ENCODE measurements at regions not wholly inside any gene's neighbourhood (a gene's known extent, or its start where the extent isn't known, plus 50 kb on each side); places are given as distances from the start of the nearest gene placed in this dataset.

DNA sequence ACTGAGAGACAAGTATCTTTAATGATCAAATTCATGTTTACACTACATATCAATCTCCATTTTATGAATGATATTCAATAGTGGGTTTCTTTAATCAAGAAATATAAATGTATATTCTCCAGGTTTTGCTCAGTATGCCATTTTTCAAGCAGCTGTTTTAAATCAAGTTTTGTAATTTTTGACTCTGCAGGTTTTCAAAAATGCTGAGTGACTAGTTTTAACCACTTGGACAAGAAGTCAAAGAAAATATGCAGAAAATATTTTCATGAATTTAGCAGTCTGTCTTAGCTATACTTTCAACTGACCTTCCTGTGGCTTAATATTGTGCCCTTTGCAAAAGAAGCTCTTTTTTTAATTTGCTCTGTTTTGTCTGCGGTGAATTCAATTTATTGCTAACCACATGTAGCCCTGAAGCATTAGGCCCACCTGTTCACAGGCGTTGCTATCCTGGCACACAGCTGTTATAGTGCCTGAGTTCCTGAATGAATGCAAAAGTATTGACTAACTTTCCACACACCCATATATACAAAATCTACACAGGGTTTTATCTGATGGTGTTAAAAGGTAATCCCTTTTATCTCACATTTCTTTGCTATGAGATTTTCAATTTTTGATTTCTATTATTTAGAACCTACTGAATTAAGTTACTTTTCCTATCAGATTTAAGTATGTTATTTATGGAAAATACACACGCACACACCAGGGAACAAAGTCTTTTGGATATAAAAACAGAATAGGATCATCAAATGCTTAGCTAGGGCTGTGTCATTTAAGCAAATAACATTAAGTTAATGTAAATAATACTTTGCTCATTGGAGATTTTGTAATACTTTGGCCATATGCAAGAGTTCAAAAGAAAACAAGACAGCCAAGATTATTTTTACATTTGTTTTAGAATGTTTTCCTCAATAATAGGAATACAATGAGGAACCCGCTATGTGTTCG, 1166.1 kb upstream of the GBE1 start:
- H3K27me3 Mint-ChIP-seq: no peaks in the 10 kb centered on the region
- no peak for ATAC-seq
- no peaks in the 10 kb centered on the region for H3K36me3 Mint-ChIP-seq
- no peaks in the 10 kb centered on the region for H3K9me3 Mint-ChIP-seq
- no peak overlapping the region for H3K4me3 Mint-ChIP-seq
- H3K27ac Mint-ChIP-seq: no peak overlapping the region
- no peaks in the 10 kb centered on the region for H3K4me1 Mint-ChIP-seq

- Mint-ChIP-seq H3K4me3 (no peak overlapping the region), H3K9me3 (peaks cover 9% of the 10 kb centered on the region), H3K27me3 (no peaks in the 10 kb centered on the region), H3K27ac (no peak overlapping the region), H3K4me1 (no peaks in the 10 kb centered on the region), H3K36me3 (no peaks in the 10 kb centered on the region)
- ATAC-seq: no peak
Measured at GRCh38 chr3:82891028-82891427, 1129.6 kb upstream of the GBE1 start.

GRCh38 chr3:82883072-82883471, 1121.6 kb upstream of the GBE1 start:
- Mint-ChIP-seq H3K36me3 (no peaks in the 10 kb centered on the region), H3K27ac (no peak overlapping the region), H3K9me3 (peaks cover 3% of the 10 kb centered on the region), H3K4me3 (no peak overlapping the region), H3K27me3 (no peaks in the 10 kb centered on the region), H3K4me1 (no peaks in the 10 kb centered on the region)
- ATAC-seq: no peak

DNA sequence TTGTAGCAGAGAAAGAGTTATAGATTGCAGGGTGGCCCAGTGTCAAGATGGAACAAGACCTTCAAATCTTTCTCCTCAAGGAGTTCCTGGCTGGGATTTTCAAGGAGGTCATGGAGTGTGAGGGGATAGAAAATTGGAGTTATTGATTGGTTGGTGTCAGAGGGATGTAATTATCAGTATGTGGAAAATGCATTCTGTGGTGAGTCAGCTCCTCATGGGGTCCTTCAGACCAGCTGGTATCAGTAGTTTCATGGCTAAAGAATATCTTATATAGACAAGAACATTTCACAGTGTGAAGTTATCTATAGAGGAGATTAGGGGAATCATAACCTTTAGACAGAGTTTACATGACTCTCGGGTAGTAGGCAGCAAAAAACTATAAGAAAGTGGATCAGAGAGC, 1114.0 kb upstream of the GBE1 start:
- H3K27me3 Mint-ChIP-seq: no peaks in the 10 kb centered on the region

GRCh38 chr3:82839871-82840270, 1078.4 kb upstream of the GBE1 start:
- ATAC-seq: no peak
- H3K27me3 Mint-ChIP-seq: no peaks in the 10 kb centered on the region
- no peaks in the 10 kb centered on the region for H3K36me3 Mint-ChIP-seq
- no peak overlapping the region for H3K4me3 Mint-ChIP-seq
- no peaks in the 10 kb centered on the region for H3K4me1 Mint-ChIP-seq
- peaks cover 12% of the 10 kb centered on the region for H3K9me3 Mint-ChIP-seq
- H3K27ac Mint-ChIP-seq: no peak overlapping the region

More for the DNA sequence above, 1114.0 kb upstream of the GBE1 start:
- H3K27ac Mint-ChIP-seq: no peak overlapping the region
- H3K4me1 Mint-ChIP-seq: no peaks in the 10 kb centered on the region
- no peak overlapping the region for H3K4me3 Mint-ChIP-seq
- H3K9me3 Mint-ChIP-seq: peaks cover 5% of the 10 kb centered on the region
- no peak for ATAC-seq
- H3K36me3 Mint-ChIP-seq: no peaks in the 10 kb centered on the region

DNA sequence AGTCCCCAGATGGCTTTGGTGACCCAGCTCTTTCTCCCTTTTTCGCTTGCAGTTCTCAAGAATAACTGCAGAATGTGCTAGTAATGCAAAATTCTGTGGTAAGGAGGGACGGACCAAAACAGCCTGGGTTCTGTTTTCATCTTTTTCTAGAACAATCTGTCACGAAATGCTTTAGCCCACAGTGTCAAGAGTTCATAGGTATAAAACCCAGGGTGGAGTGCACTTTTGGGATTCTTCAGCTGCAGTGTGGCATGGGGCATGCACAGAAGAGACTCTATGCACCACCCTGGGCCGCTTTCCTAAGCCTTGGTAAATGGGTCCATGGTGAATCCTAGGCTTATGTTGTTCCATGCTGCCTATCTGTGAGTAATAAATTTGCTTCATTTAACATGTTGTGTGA, 1072.7 kb upstream of the GBE1 start:
- no peak overlapping the region for H3K27ac Mint-ChIP-seq
- ATAC-seq: no peak
- H3K9me3 Mint-ChIP-seq: peaks cover 6% of the 10 kb centered on the region
- H3K27me3 Mint-ChIP-seq: no peaks in the 10 kb centered on the region
- H3K4me1 Mint-ChIP-seq: no peaks in the 10 kb centered on the region
- H3K36me3 Mint-ChIP-seq: no peaks in the 10 kb centered on the region
- no peak overlapping the region for H3K4me3 Mint-ChIP-seq

DNA sequence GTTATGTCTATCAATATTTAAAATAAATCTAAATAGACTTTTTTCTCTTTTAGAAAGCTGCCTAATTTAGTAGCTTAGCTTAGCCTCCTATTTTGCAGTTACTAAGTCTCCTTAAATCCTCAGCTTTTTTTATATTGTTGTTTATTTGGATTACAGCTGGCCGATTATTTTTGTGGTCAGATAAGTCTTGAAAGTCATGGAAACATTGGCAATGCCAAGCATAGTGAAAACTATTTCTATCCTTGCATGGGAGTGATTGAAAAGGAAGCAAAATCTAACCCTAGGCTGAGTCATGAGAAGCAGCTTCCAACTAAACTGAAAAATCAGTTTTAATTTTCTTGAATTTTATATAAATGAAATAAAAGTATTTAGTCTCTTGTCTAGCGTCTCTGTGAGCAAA, 1063.0 kb upstream of the GBE1 start:
- H3K4me1 Mint-ChIP-seq: no peaks in the 10 kb centered on the region
- no peak overlapping the region for H3K27ac Mint-ChIP-seq
- ATAC-seq: no peak
- no peaks in the 10 kb centered on the region for H3K36me3 Mint-ChIP-seq
- no peaks in the 10 kb centered on the region for H3K27me3 Mint-ChIP-seq
- peaks cover 3% of the 10 kb centered on the region for H3K9me3 Mint-ChIP-seq
- no peak overlapping the region for H3K4me3 Mint-ChIP-seq

DNA sequence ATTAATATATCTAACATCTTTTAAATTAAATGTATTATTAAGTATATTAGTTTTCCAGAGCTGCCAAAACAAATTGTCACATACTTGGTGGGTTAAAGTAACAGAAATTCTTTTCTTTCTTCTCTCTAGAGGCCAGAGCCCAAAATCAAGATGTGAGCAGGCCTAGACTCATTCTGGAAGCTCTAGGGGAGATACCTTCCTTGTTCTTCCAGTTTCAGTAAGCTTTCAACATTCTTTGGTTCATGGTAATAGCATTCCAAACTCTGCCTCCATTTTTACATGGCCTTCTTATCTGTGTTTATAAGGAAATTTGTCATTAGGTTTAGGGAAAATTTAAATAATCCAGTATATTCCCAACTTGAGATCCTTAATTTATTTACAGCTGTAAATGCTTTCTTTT, 1054.6 kb upstream of the GBE1 start:
- no peak overlapping the region for H3K27ac Mint-ChIP-seq
- no peak for ATAC-seq
- H3K36me3 Mint-ChIP-seq: no peaks in the 10 kb centered on the region
- peaks cover 18% of the 10 kb centered on the region for H3K9me3 Mint-ChIP-seq
- no peak overlapping the region for H3K4me3 Mint-ChIP-seq
- no peaks in the 10 kb centered on the region for H3K4me1 Mint-ChIP-seq
- H3K27me3 Mint-ChIP-seq: no peaks in the 10 kb centered on the region

DNA sequence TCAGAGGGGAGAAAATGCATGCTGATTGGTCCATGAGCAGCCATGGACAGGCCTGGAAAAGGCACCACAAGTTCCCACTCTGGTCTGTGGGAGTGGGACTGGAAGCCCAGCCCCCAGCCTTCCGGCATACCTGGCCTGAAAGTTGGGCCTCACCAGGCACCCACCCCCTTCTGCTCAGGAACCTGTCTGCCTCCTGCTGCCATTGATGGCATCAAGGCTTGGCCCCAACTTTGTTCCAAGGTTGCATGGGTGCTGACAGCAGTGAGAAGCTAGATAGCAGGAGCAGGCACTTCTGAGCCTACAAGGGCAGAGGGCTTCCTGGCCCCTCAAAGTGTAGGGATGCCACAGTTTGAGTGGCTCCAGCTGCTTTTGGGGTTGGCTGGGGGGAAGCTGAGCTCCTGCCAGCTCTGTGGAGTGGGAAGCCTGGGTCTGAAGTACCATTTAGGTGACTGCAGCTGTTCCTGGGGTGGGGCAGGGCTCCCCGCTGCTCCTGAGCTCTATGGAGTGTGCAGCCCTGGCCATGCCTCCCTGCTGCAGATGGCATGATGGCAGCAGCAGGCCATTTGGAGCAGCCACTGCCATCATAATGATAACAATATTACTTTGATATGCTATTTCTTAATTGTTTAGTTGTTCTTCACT, 1054.1 kb upstream of the GBE1 start:
- H3K4me3 Mint-ChIP-seq: no peak overlapping the region
- H3K9me3 Mint-ChIP-seq: peaks cover 18% of the 10 kb centered on the region
- H3K4me1 Mint-ChIP-seq: no peaks in the 10 kb centered on the region
- H3K27me3 Mint-ChIP-seq: no peaks in the 10 kb centered on the region
- no peaks in the 10 kb centered on the region for H3K36me3 Mint-ChIP-seq
- no peak overlapping the region for H3K27ac Mint-ChIP-seq
- ATAC-seq: no peak

GRCh38 chr3:82814660-82815059, 1053.2 kb upstream of the GBE1 start:
- Mint-ChIP-seq H3K27me3 (no peaks in the 10 kb centered on the region), H3K27ac (no peak overlapping the region), H3K4me1 (no peaks in the 10 kb centered on the region), H3K9me3 (peaks cover 20% of the 10 kb centered on the region), H3K4me3 (no peak overlapping the region), H3K36me3 (no peaks in the 10 kb centered on the region)
- no peak for ATAC-seq

- no peak for ATAC-seq
- no peak overlapping the region for H3K27ac Mint-ChIP-seq
- H3K27me3 Mint-ChIP-seq: no peaks in the 10 kb centered on the region
- H3K4me3 Mint-ChIP-seq: no peak overlapping the region
- H3K9me3 Mint-ChIP-seq: peaks cover 11% of the 10 kb centered on the region
- no peaks in the 10 kb centered on the region for H3K4me1 Mint-ChIP-seq
- H3K36me3 Mint-ChIP-seq: no peaks in the 10 kb centered on the region
Measured at GRCh38 chr3:82807781-82808180, 1046.3 kb upstream of the GBE1 start.

DNA sequence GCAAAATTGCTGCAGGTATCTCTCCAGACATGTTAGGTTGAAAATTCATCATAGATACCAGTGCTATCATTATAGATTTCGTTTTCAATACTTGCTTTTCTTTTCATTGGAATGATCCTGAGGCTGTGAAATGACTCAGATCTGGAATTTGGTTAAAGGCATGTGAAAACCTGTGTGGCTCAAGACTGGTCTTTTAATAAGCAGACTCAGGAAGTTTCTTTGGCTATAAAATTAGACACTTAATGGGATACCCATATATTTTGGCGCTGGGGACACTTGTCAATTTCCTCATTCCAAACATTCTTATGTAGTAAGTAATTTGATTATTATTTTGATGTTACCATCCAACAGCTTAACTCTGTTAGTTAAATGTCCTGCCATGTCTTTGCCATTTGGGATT, 1041.1 kb upstream of the GBE1 start:
- no peaks in the 10 kb centered on the region for H3K4me1 Mint-ChIP-seq
- no peak for ATAC-seq
- H3K27me3 Mint-ChIP-seq: no peaks in the 10 kb centered on the region

GRCh38 chr3:82800248-82800647, 1038.8 kb upstream of the GBE1 start:
- no peaks in the 10 kb centered on the region for H3K36me3 Mint-ChIP-seq
- no peak for ATAC-seq
- H3K4me3 Mint-ChIP-seq: no peak overlapping the region
- peaks cover 2% of the 10 kb centered on the region for H3K9me3 Mint-ChIP-seq
- H3K27me3 Mint-ChIP-seq: no peaks in the 10 kb centered on the region
- no peak overlapping the region for H3K27ac Mint-ChIP-seq
- no peaks in the 10 kb centered on the region for H3K4me1 Mint-ChIP-seq

More for the DNA sequence above, 1041.1 kb upstream of the GBE1 start:
- no peak overlapping the region for H3K4me3 Mint-ChIP-seq
- no peaks in the 10 kb centered on the region for H3K36me3 Mint-ChIP-seq
- no peak overlapping the region for H3K27ac Mint-ChIP-seq
- H3K9me3 Mint-ChIP-seq: peaks cover 2% of the 10 kb centered on the region

- H3K27ac Mint-ChIP-seq: no peak overlapping the region
- H3K4me3 Mint-ChIP-seq: no peak overlapping the region
- no peaks in the 10 kb centered on the region for H3K27me3 Mint-ChIP-seq
- no peaks in the 10 kb centered on the region for H3K36me3 Mint-ChIP-seq
- no peaks in the 10 kb centered on the region for H3K4me1 Mint-ChIP-seq
- peaks cover 2% of the 10 kb centered on the region for H3K9me3 Mint-ChIP-seq
- no peak for ATAC-seq
Measured at GRCh38 chr3:82796765-82797164, 1035.3 kb upstream of the GBE1 start.

DNA sequence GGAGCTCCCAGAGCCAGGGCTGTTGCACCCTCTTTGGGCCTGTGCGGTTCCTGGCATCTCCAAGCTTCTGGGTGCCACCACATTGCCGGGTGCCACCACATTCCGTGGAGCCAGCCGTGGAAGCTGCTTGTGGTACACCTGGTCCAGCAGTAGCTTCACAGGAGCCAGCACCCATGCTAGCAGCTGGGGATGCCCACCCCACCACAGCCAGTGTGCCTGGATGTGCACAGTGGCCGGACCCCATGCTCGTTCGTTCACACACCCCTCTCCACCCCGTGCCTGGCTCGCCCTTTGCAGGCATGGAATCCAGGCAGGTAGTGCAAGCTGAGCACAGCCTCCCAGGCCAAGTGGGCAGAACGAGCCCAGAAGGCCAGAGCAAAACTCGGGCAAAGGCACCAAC, 1029.8 kb upstream of the GBE1 start:
- ATAC-seq: no peak
- no peaks in the 10 kb centered on the region for H3K36me3 Mint-ChIP-seq
- no peak overlapping the region for H3K4me3 Mint-ChIP-seq
- no peaks in the 10 kb centered on the region for H3K27me3 Mint-ChIP-seq
- H3K27ac Mint-ChIP-seq: no peak overlapping the region
- H3K4me1 Mint-ChIP-seq: no peaks in the 10 kb centered on the region
- no peaks in the 10 kb centered on the region for H3K9me3 Mint-ChIP-seq

Measured in stimulated activated memory B cell treated with anti-CD40 and anti-IgM and Interleukin-4, amounts not matched to agents 10 μg/mL and 1 μg/mL and 100 μg/mL, for 72 hours (primary cell).